Activated naive CD8-positive, alpha-beta T cell treated with anti-CD3 and anti-CD28 coated beads for 36 hours (primary cell): ENCODE measurements at regions not wholly inside any gene's neighbourhood (a gene's known extent, or its start where the extent isn't known, plus 50 kb on each side); places are given as distances from the start of the nearest gene placed in this dataset.

Experiments
- DNase-seq: peaks from one replicate; pipeline ENCODE4 v3.0.0; 2021
- H3K27ac Mint-ChIP-seq: one replicate; pipeline ENCODE4 v1.8.0; 2022; ENCODE audit warnings: mild to moderate bottlenecking, moderate library complexity, mixed read lengths
- H3K27me3 Mint-ChIP-seq: one replicate; pipeline ENCODE4 v1.8.0; 2022; ENCODE audit warnings: mild to moderate bottlenecking, mixed read lengths
- H3K36me3 Mint-ChIP-seq: one replicate; pipeline ENCODE4 v1.8.0; 2021; ENCODE audit warnings: mild to moderate bottlenecking, mixed read lengths
- H3K4me1 Mint-ChIP-seq: one replicate; pipeline ENCODE4 v1.8.0; 2021; ENCODE audit warnings: mixed read lengths
- H3K4me3 Mint-ChIP-seq: one replicate; pipeline ENCODE4 v1.8.0; 2022; ENCODE audit warnings: mild to moderate bottlenecking, moderate library complexity, mixed read lengths
- H3K9me3 Mint-ChIP-seq: one replicate; pipeline ENCODE4 v1.8.0; 2022; ENCODE audit warnings: mixed read lengths

DNA sequence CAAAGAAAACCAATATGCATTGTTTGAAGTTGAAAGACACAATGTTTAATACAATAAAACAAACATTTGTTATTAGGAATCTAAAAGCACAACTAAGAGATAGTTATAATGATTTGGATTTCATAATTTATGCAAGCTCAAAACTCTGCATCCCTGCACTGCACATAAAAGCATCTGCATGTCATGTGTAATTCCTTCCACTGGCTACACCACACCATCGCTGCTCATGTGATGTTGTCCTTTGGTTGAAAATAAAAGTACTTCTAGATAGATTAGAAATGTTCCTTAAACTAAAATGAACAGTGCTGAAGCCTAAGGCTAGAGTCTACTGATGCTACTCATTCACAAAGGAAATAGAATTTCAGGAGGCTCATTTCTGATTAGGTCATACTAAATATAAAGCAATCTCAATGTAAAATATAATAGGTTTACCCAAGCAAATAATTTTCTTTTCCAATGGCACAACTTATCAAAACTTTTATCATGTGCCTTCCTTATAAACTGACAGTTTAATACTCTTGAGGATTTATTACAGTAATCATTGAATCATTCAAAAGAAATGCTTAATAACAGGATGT lies 130.8 kb upstream of the DKK2 start:
- no peak for DNase-seq
- Mint-ChIP-seq H3K36me3 (no peaks in the 10 kb centered on the region), H3K27me3 (no peaks in the 10 kb centered on the region), H3K4me1 (no peaks in the 10 kb centered on the region), H3K4me3 (no peak overlapping the region), H3K27ac (no peak overlapping the region), H3K9me3 (peaks cover 8% of the 10 kb centered on the region)

GRCh38 chr4:107166181-107166580 lies 130.1 kb upstream of the DKK2 start:
- H3K27me3 Mint-ChIP-seq: no peaks in the 10 kb centered on the region
- H3K9me3 Mint-ChIP-seq: peaks cover 8% of the 10 kb centered on the region
- H3K36me3 Mint-ChIP-seq: no peaks in the 10 kb centered on the region
- DNase-seq: no peak
- H3K4me1 Mint-ChIP-seq: no peaks in the 10 kb centered on the region
- H3K4me3 Mint-ChIP-seq: no peak overlapping the region
- H3K27ac Mint-ChIP-seq: no peak overlapping the region

DNA sequence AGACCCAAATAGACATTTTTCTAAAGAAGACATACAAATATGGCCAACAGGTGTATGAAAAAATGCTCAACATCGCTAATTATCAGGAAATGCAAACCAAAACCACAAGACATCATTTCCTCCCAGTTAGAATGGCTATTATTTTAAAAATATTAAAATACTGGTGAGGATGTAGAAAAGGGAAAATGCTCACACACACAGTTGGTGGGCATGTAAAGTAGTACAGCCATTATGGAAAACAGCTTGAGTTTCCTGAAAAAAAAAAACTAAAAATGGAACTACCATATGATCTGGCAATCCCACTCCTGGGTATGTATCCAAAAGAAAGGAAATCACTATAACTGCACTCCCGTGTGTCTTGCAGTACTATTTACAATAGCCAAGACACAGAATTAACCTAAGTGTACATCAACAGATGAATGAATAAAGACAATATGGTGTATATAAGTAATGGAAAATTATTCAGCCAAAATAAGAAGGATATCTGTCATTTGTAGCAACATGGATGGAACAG lies 128.9 kb upstream of the DKK2 start:
- DNase-seq: no peak
- Mint-ChIP-seq H3K27ac (no peak overlapping the region), H3K4me3 (no peak overlapping the region), H3K4me1 (no peaks in the 10 kb centered on the region), H3K27me3 (no peaks in the 10 kb centered on the region), H3K9me3 (peaks cover 8% of the 10 kb centered on the region), H3K36me3 (no peaks in the 10 kb centered on the region)

DNA sequence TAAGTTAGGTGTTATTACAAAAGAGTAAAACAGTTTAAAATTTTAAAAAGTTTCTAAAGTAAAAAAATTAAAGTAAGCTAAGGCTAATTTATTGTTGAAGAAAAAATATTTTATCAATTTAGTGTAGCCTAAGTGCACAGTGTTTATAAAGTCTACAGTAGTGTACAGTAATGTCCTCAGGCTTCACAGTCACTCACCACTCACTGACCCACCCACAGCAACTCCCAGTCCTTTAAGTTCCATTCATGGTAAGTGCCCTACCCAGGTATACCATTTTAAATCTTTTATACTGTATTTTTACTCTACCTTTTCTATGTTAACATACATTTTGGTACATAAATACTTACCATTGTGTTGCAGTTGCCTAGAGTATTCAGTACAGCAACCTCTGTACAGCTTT lies 120.3 kb upstream of the DKK2 start:
- peaks cover 7% of the 10 kb centered on the region for H3K27me3 Mint-ChIP-seq
- H3K4me1 Mint-ChIP-seq: no peaks in the 10 kb centered on the region
- no peak for DNase-seq
- H3K36me3 Mint-ChIP-seq: no peaks in the 10 kb centered on the region
- no peak overlapping the region for H3K27ac Mint-ChIP-seq
- no peaks in the 10 kb centered on the region for H3K9me3 Mint-ChIP-seq
- no peak overlapping the region for H3K4me3 Mint-ChIP-seq

DNA sequence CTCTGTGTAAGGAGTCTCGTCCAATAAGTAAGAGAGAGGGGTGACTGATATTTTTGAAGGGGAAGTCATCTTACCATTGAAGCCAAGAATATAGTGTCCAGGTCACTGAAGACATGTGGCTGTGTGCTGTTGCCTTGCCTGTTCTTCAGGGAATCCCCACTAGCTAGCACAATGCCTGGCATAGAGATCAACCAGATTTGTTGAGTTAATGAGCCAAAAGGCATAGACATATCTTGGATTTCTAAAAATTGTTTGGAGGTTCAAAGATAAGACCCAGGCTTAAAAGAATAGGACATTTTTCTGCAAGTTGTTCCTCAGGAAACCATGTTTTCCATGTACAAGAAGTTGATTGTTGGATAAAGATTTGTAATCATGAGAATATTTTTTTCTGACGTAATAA lies 119.3 kb upstream of the DKK2 start:
- H3K4me1 Mint-ChIP-seq: no peaks in the 10 kb centered on the region
- peaks cover 7% of the 10 kb centered on the region for H3K27me3 Mint-ChIP-seq
- no peak overlapping the region for H3K4me3 Mint-ChIP-seq
- H3K36me3 Mint-ChIP-seq: no peaks in the 10 kb centered on the region
- H3K27ac Mint-ChIP-seq: no peak overlapping the region
- H3K9me3 Mint-ChIP-seq: no peaks in the 10 kb centered on the region
- no peak for DNase-seq

GRCh38 chr4:107153956-107154355 lies 117.8 kb upstream of the DKK2 start:
- no peaks in the 10 kb centered on the region for H3K36me3 Mint-ChIP-seq
- H3K27me3 Mint-ChIP-seq: peaks cover 7% of the 10 kb centered on the region
- no peaks in the 10 kb centered on the region for H3K4me1 Mint-ChIP-seq
- no peak overlapping the region for H3K4me3 Mint-ChIP-seq
- H3K27ac Mint-ChIP-seq: no peak overlapping the region
- no peaks in the 10 kb centered on the region for H3K9me3 Mint-ChIP-seq
- no peak for DNase-seq

DNA sequence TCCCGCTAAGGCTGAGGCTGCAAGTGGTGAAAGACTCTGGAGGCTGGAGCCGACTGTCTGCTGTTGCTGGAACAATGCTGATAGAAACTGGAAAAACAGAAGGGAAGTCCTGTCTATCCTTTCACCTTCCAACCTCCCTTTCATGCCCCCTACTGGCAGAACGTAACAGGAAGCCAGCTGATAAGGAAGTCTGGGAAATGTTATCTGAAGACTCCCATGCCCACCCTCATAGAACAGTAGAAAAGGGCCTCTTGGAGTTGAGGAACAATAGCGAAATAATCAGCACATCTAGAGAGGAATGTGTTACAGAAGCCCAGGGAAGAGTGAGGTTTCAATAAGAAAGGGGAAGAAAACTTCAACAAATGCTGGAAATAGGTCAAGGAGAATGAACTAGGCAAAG lies 117.1 kb upstream of the DKK2 start:
- Mint-ChIP-seq H3K9me3 (no peaks in the 10 kb centered on the region), H3K4me3 (no peak overlapping the region), H3K27me3 (peaks cover 7% of the 10 kb centered on the region), H3K27ac (no peak overlapping the region), H3K4me1 (no peaks in the 10 kb centered on the region), H3K36me3 (no peaks in the 10 kb centered on the region)
- DNase-seq: no peak

- Mint-ChIP-seq H3K4me1 (no peaks in the 10 kb centered on the region), H3K27ac (no peak overlapping the region), H3K27me3 (peaks cover 7% of the 10 kb centered on the region), H3K9me3 (no peaks in the 10 kb centered on the region), H3K36me3 (no peaks in the 10 kb centered on the region), H3K4me3 (no peak overlapping the region)
- DNase-seq: no peak
Measured at GRCh38 chr4:107151173-107151572, 115.1 kb upstream of the DKK2 start.

DNA sequence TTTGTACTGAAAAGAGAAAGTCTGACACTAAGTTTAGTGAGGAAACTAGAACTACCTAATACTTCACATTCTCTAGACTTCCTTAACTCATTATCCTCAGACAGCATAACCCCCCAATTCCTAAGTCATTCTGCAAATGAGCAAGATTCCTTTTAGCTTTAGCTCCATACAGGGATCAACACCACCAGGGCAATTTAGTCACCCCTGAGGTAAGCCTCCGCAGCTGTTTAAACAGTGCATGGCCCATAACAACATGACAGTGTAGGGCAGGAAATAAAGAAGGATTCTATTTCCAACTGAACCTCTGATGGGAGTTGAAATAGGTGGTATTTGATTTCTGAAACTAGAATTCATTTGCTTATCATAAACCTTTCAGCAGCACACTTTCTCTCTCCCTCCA lies 112.8 kb upstream of the DKK2 start:
- H3K4me3 Mint-ChIP-seq: no peak overlapping the region
- peaks cover 7% of the 10 kb centered on the region for H3K27me3 Mint-ChIP-seq
- no peaks in the 10 kb centered on the region for H3K4me1 Mint-ChIP-seq
- H3K27ac Mint-ChIP-seq: no peak overlapping the region
- H3K9me3 Mint-ChIP-seq: no peaks in the 10 kb centered on the region
- H3K36me3 Mint-ChIP-seq: no peaks in the 10 kb centered on the region
- DNase-seq: no peak

- H3K9me3 Mint-ChIP-seq: no peaks in the 10 kb centered on the region
- no peak overlapping the region for H3K27ac Mint-ChIP-seq
- DNase-seq: no peak
- H3K27me3 Mint-ChIP-seq: peaks cover 7% of the 10 kb centered on the region
- no peak overlapping the region for H3K4me3 Mint-ChIP-seq
- no peaks in the 10 kb centered on the region for H3K4me1 Mint-ChIP-seq
- H3K36me3 Mint-ChIP-seq: no peaks in the 10 kb centered on the region
Measured at GRCh38 chr4:107147873-107148272, 111.8 kb upstream of the DKK2 start.

- no peak overlapping the region for H3K27ac Mint-ChIP-seq
- H3K4me1 Mint-ChIP-seq: no peaks in the 10 kb centered on the region
- no peaks in the 10 kb centered on the region for H3K36me3 Mint-ChIP-seq
- H3K9me3 Mint-ChIP-seq: no peaks in the 10 kb centered on the region
- H3K27me3 Mint-ChIP-seq: no peaks in the 10 kb centered on the region
- no peak overlapping the region for H3K4me3 Mint-ChIP-seq
- DNase-seq: no peak
Measured at GRCh38 chr4:107138433-107138832, 102.3 kb upstream of the DKK2 start.

DNA sequence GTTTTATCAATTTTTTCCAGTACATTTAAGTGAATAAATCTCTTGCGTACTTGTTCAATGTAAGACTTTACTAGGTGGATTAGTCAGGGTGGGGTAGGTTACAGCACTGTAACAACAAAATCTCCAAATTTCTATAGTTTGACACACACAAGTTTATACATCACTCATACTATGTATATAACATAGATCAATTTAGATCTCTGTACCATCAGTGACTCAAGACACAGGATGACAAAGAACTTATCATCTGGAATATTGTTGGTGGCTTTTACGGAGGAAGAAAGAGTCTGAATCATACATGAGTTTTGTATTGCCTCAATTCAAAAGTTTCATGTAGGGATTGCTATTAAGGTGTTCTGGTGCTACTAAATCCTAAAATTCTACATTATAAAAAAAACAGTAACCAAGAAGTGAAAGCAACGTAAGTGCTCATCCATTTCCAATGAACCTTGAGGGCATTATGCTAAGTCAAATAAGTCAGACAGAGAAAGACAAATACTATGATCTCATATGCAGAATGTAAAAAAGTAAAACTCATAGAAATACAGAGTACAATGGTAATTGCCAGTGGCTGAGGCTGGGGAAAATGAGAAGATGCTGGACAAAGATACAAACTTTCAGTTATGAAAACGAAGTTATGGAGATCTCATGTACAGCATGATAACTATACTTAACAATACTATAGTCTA lies 98.0 kb upstream of the DKK2 start:
- no peaks in the 10 kb centered on the region for H3K27me3 Mint-ChIP-seq

DNA sequence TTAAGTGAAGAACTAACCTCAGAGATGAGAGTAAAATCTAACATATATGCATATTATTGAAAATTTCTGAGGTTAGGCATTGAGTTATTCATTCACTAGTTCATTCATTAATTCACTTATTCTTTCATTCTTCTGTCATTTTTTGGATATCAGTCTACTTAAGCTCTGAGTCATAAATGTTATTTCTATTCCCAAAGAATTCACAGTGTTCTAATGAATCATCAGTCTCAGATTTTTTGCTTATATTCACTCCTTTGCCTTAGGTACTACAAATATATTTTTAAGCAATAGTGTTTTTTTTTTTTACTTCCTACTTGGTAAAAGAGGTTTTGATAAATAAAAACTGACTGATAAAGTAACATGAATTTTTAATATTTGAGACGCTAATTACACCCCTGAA lies 95.2 kb upstream of the DKK2 start:
- H3K27me3 Mint-ChIP-seq: no peaks in the 10 kb centered on the region
- H3K4me3 Mint-ChIP-seq: no peak overlapping the region
- DNase-seq: no peak
- H3K27ac Mint-ChIP-seq: no peak overlapping the region
- no peaks in the 10 kb centered on the region for H3K4me1 Mint-ChIP-seq
- H3K36me3 Mint-ChIP-seq: no peaks in the 10 kb centered on the region
- H3K9me3 Mint-ChIP-seq: no peaks in the 10 kb centered on the region

More for the DNA sequence above, 98.0 kb upstream of the DKK2 start:
- DNase-seq: no peak
- Mint-ChIP-seq H3K27ac (no peak overlapping the region), H3K4me1 (no peaks in the 10 kb centered on the region), H3K36me3 (no peaks in the 10 kb centered on the region), H3K4me3 (no peak overlapping the region), H3K9me3 (no peaks in the 10 kb centered on the region)

GRCh38 chr4:107130157-107130556 lies 94.0 kb upstream of the DKK2 start:
- H3K27ac Mint-ChIP-seq: no peak overlapping the region
- H3K36me3 Mint-ChIP-seq: no peaks in the 10 kb centered on the region
- H3K4me1 Mint-ChIP-seq: no peaks in the 10 kb centered on the region
- H3K27me3 Mint-ChIP-seq: no peaks in the 10 kb centered on the region
- no peak for DNase-seq
- H3K4me3 Mint-ChIP-seq: no peak overlapping the region
- H3K9me3 Mint-ChIP-seq: no peaks in the 10 kb centered on the region

DNA sequence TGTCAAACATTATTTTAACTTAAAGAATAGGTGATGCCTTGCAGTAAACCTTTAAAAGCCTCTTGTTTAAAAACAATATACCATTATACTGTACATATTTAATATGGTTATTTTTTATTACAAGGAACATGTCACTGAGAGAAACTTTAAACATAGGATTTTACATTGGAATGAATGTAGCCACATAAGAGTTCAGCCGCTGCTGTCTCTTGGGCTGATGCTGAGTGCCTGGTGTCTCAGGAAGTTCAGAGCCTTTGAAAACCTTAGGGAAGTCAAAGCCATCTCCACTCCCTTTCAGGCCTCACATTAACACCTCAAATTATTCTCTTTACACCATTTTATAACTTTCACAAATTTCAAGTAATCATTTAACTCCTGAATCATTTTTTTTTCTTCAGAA lies 93.5 kb upstream of the DKK2 start:
- Mint-ChIP-seq H3K27me3 (no peaks in the 10 kb centered on the region), H3K4me3 (no peak overlapping the region), H3K27ac (no peak overlapping the region), H3K4me1 (no peaks in the 10 kb centered on the region), H3K36me3 (no peaks in the 10 kb centered on the region), H3K9me3 (no peaks in the 10 kb centered on the region)
- no peak for DNase-seq

DNA sequence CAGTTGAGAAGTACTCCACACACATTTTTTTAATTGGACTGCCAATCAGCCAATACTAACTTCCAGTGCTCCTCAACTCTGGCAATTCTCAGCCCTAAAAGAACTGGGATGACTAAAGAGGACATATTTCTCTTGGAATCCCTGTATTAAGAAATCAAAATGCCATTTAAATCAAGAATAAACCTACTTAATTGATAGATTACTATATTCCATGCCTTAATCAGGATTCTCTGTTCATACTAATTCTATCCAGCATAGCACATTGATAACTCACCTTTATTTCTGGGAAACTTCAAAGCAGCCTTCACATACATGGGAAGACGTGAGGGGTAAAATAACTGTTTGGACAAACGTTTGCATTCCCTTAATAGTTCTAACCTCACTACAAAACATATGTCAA lies 93.0 kb upstream of the DKK2 start:
- Mint-ChIP-seq H3K27ac (no peak overlapping the region), H3K4me1 (no peaks in the 10 kb centered on the region), H3K4me3 (no peak overlapping the region), H3K27me3 (no peaks in the 10 kb centered on the region), H3K36me3 (no peaks in the 10 kb centered on the region), H3K9me3 (no peaks in the 10 kb centered on the region)
- DNase-seq: no peak
